ENCODE measurements at regions not wholly inside any gene's neighbourhood (a gene's known extent, or its start where the extent isn't known, plus 50 kb on each side); places are given as distances from the start of the nearest gene placed in this dataset.

GRCh38 chr9:78575771-78576170 is 278.8 kb downstream of the PSAT1 start:
- Histone ChIP-seq H3F3A (ENCODE audit: low read depth) (peaks cover 47% of the 10 kb centered on the region), H3K4me3 (peak overlapping the region; percentile 30), H3K27me3 (no peaks in the 10 kb centered on the region), H3K79me2 (ENCODE audit: low read depth) (no peaks in the 10 kb centered on the region), H3K4me2 (peak overlapping the region; percentile 73), H3K36me3 (no peaks in the 10 kb centered on the region), H4K20me1 (ENCODE audit: low read depth) (no peaks in the 10 kb centered on the region), H3K9me3 (ENCODE audit: low read depth) (no peaks in the 10 kb centered on the region), H3K27ac (peak overlapping the region; percentile 81), H3K9ac (no peak overlapping the region), H2AFZ (replicated peaks) (no peak overlapping the region), H3K4me1 (peaks cover 69% of the 10 kb centered on the region)
- H3K9me3 Mint-ChIP-seq = peaks cover 6% of the 10 kb centered on the region
- peaks cover 36% of the 10 kb centered on the region for H3K4me1 Mint-ChIP-seq
- no peak overlapping the region for H3K27ac Mint-ChIP-seq
- no peak for TF ChIP-seq EZH2 (IDR thresholded peaks at IDR 0.05)
- TF ChIP-seq, protein P1, sequence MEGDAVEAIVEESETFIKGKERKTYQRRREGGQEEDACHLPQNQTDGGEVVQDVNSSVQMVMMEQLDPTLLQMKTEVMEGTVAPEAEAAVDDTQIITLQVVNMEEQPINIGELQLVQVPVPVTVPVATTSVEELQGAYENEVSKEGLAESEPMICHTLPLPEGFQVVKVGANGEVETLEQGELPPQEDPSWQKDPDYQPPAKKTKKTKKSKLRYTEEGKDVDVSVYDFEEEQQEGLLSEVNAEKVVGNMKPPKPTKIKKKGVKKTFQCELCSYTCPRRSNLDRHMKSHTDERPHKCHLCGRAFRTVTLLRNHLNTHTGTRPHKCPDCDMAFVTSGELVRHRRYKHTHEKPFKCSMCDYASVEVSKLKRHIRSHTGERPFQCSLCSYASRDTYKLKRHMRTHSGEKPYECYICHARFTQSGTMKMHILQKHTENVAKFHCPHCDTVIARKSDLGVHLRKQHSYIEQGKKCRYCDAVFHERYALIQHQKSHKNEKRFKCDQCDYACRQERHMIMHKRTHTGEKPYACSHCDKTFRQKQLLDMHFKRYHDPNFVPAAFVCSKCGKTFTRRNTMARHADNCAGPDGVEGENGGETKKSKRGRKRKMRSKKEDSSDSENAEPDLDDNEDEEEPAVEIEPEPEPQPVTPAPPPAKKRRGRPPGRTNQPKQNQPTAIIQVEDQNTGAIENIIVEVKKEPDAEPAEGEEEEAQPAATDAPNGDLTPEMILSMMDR (IDR thresholded peaks at IDR 0.05) = no peak
- TF ChIP-seq EZH2phosphoT487 (IDR thresholded peaks at IDR 0.05) = no peak
- DNase-seq (ENCODE audit: low spot score) = peak; percentile 54
- H3K36me3 Mint-ChIP-seq = peaks cover 5% of the 10 kb centered on the region
- peak overlapping the region; percentile 28 for H3K4me3 Mint-ChIP-seq
- H3K27me3 Mint-ChIP-seq (ENCODE audit: insufficient read depth, low read depth) = no peaks in the 10 kb centered on the region

DNA sequence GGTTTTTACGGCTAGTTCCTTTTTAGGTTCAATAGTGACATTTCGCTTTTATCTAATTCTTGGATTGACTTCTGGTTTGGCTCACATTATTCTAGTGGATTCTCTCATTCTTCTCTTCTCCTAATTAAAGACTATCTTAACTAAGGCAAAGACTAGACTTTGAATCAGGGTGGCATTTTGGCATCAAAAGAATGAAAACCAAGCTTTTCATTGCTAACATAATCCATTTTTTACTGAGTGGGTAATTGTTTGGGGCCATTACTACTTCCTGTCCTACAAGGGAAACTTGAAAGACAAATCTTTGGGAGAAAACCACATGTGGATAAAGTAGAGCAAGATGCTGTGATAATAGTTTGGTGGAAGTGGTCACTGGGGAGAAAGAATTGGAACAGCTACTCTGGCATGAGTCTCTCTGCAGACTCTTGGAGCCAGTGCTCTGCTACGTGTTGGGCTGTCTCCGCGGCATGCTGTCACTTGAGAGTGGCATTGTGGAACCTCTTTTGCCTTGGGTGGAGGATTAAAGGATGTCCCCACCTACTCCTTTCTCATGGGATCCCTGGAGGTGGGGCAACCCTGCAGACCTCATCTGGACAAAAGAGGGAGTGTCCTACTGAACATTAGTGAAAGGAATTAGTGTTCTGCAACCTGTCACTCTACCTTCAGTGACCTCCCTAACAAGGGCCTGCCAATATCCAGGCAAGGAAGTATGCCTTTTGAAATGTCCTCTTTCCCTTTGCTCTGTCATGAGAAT is 280.4 kb downstream of the PSAT1 start:
- Histone ChIP-seq H4K20me1 (ENCODE audit: low read depth) (no peaks in the 10 kb centered on the region), H3K4me2 (peak overlapping the region; percentile 73), H3K27ac (no peak overlapping the region), H3K27me3 (no peaks in the 10 kb centered on the region), H3K36me3 (no peaks in the 10 kb centered on the region), H3K4me3 (no peak overlapping the region), H3F3A (ENCODE audit: low read depth) (peaks cover 47% of the 10 kb centered on the region), H3K9me3 (ENCODE audit: low read depth) (no peaks in the 10 kb centered on the region), H3K9ac (no peak overlapping the region), H3K4me1 (peaks cover 64% of the 10 kb centered on the region), H2AFZ (replicated peaks) (no peak overlapping the region), H3K79me2 (ENCODE audit: low read depth) (no peaks in the 10 kb centered on the region)
- Mint-ChIP-seq H3K9me3 (peaks cover 3% of the 10 kb centered on the region), H3K27me3 (ENCODE audit: insufficient read depth, low read depth) (peaks cover 2% of the 10 kb centered on the region), H3K4me1 (peaks cover 36% of the 10 kb centered on the region), H3K27ac (no peak overlapping the region), H3K36me3 (peaks cover 6% of the 10 kb centered on the region), H3K4me3 (no peak overlapping the region)
- DNase-seq (ENCODE audit: low spot score) = peak; percentile 64
- TF ChIP-seq EZH2phosphoT487 (IDR thresholded peaks at IDR 0.05) = no peak

DNA sequence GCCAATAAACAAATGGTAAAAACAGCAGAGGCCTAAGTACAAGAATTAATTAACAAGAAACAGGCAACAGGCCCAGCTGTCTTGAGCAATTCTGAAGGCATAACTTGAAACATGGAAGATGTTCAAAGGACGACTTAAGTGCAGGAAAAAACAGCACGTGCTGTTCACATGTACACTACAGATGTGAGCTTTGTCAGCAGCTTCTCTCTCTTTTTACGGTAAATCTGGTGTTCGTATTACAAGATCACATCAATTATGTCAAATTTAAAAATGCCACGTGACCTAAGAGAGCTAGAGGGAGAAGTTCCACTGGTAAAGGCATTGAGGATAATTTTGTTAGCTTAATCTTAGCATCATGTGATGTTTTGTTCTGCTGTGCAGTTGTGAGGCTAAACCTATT is 281.1 kb downstream of the PSAT1 start:
- H3K27me3 Mint-ChIP-seq (ENCODE audit: insufficient read depth, low read depth) = peaks cover 2% of the 10 kb centered on the region
- H3K9ac ChIP-seq = no peak overlapping the region
- H3K27ac Mint-ChIP-seq = no peak overlapping the region
- peaks cover 34% of the 10 kb centered on the region for H3K4me1 Mint-ChIP-seq
- no peak overlapping the region for H3K4me3 ChIP-seq
- TF ChIP-seq, protein P1 (IDR thresholded peaks at IDR 0.05) = no peak
- TF ChIP-seq EZH2 (IDR thresholded peaks at IDR 0.05) (no peak), EZH2phosphoT487 (IDR thresholded peaks at IDR 0.05) (no peak)
- no peaks in the 10 kb centered on the region for H4K20me1 ChIP-seq (ENCODE audit: low read depth)
- H3K27ac ChIP-seq = no peak overlapping the region
- peaks cover 47% of the 10 kb centered on the region for H3F3A ChIP-seq (ENCODE audit: low read depth)
- no peak overlapping the region for H2AFZ ChIP-seq (replicated peaks)
- no peak for DNase-seq (ENCODE audit: low spot score)
- H3K9me3 ChIP-seq (ENCODE audit: low read depth) = no peaks in the 10 kb centered on the region
- no peaks in the 10 kb centered on the region for H3K36me3 ChIP-seq
- no peaks in the 10 kb centered on the region for H3K27me3 ChIP-seq
- no peak overlapping the region for H3K4me3 Mint-ChIP-seq
- H3K4me1 ChIP-seq = peaks cover 57% of the 10 kb centered on the region
- H3K36me3 Mint-ChIP-seq = peaks cover 6% of the 10 kb centered on the region
- peaks cover 3% of the 10 kb centered on the region for H3K9me3 Mint-ChIP-seq
- no peaks in the 10 kb centered on the region for H3K79me2 ChIP-seq (ENCODE audit: low read depth)
- H3K4me2 ChIP-seq = peak overlapping the region; percentile 73

DNA sequence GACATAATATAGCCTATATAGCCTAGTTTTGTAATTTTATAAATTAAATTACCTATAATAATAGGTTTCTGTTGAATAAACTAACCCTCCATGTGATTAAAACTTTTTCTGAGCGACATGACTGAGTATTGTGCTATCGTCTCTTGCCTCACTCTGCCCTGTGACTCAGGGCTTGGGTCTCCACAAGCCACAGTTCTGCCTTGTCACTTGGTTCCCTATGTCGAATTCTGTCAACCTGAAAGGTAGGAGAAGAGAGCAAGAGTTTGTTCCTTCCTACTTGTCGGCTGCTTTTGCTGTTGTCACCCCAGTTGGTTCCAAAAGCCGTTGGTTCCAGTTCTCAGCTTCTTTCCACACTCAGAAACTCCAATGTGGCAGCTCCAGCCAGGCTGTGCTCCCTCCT is 285.9 kb downstream of the PSAT1 start:
- H3K9me3 Mint-ChIP-seq = peaks cover 11% of the 10 kb centered on the region
- no peak for DNase-seq (ENCODE audit: low spot score)
- no peak overlapping the region for H3K4me2 ChIP-seq
- H3K36me3 Mint-ChIP-seq = peaks cover 6% of the 10 kb centered on the region
- H3K79me2 ChIP-seq (ENCODE audit: low read depth) = no peaks in the 10 kb centered on the region
- no peaks in the 10 kb centered on the region for H3K27me3 ChIP-seq
- H3K4me3 Mint-ChIP-seq = no peak overlapping the region
- H3K27ac Mint-ChIP-seq = no peak overlapping the region
- H3K9me3 ChIP-seq (ENCODE audit: low read depth) = peaks cover 10% of the 10 kb centered on the region
- H3K36me3 ChIP-seq = peaks cover 12% of the 10 kb centered on the region
- peaks cover 2% of the 10 kb centered on the region for H3F3A ChIP-seq (ENCODE audit: low read depth)
- no peak for TF ChIP-seq EZH2 (IDR thresholded peaks at IDR 0.05)
- TF ChIP-seq, protein P1 (IDR thresholded peaks at IDR 0.05) = no peak
- TF ChIP-seq EZH2phosphoT487 (IDR thresholded peaks at IDR 0.05) = no peak
- H3K4me1 ChIP-seq = peaks cover 9% of the 10 kb centered on the region
- H3K4me3 ChIP-seq = no peak overlapping the region
- no peak overlapping the region for H3K9ac ChIP-seq
- H2AFZ ChIP-seq (replicated peaks) = no peak overlapping the region
- H3K27ac ChIP-seq = no peak overlapping the region
- no peaks in the 10 kb centered on the region for H4K20me1 ChIP-seq (ENCODE audit: low read depth)
- H3K27me3 Mint-ChIP-seq (ENCODE audit: insufficient read depth, low read depth) = peaks cover 2% of the 10 kb centered on the region
- H3K4me1 Mint-ChIP-seq = peaks cover under 1% of the 10 kb centered on the region
